ENCODE measurements at regions not wholly inside any gene's neighbourhood (a gene's known extent, or its start where the extent isn't known, plus 50 kb on each side); places are given as distances from the start of the nearest gene placed in this dataset.

GRCh38 chr5:72612810-72613209 lies 105.6 kb upstream of the ZNF366 start:
- TF ChIP-seq CTCF (IDR thresholded peaks at IDR 0.05; ENCODE audit: low read length) (no peak), EZH2 (IDR thresholded peaks at IDR 0.05; ENCODE audit: borderline replicate concordance, low read length) (no peak)

Measured in OCI-LY1 (cell line).